H54 (cell line): ENCODE measurements at regions not wholly inside any gene's neighbourhood (a gene's known extent, or its start where the extent isn't known, plus 50 kb on each side); places are given as distances from the start of the nearest gene placed in this dataset.

Experiments used
- DNase-seq: peaks from one replicate; pipeline ENCODE4 v3.0.0; 2011; ENCODE audit warnings: low spot score, mixed read lengths; ENCODE audit not compliant: insufficient read length
- FAIRE-seq: peaks from 3 replicates; lab custom pipeline; 2011; peaks lifted over from hg19 to GRCh38; lab: Jason Lieb, UNC
- POLR2A ChIP-seq: IDR thresholded peaks from 2 replicates; pipeline ENCODE4 v1.6.1; 2011; ENCODE audit warnings: low read depth, mild to moderate bottlenecking, low read length

- no peak for DNase-seq
- no peak for TF ChIP-seq POLR2A
- no peak for FAIRE-seq
Measured at GRCh38 chr3:73759297-73759711, 134.6 kb upstream of the PDZRN3 start.

- DNase-seq (no peak), FAIRE-seq (no peak)
- TF ChIP-seq POLR2A = no peak
Measured at GRCh38 chr3:73757536-73757935, 132.8 kb upstream of the PDZRN3 start.

DNA sequence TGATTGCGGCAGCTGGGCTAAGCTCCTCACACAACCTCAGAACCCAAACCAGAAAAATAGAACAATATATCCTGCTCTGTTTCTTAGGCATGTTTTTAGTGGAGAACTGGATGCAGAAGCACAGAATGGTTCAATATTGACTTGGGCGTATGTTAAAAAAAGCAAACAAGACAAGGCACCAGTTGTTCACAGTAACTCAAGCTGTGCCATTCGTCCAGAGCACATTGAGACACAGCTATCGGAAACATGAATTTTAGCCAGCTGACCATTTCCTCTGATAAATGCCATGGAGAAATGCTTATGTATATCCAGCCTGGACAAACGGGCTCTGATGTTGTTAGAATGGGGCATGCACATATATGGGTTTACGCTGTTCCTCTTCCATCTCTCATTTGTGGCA lies 129.2 kb upstream of the PDZRN3 start:
- no peak for DNase-seq
- TF ChIP-seq POLR2A = no peak
- FAIRE-seq = no peak

DNA sequence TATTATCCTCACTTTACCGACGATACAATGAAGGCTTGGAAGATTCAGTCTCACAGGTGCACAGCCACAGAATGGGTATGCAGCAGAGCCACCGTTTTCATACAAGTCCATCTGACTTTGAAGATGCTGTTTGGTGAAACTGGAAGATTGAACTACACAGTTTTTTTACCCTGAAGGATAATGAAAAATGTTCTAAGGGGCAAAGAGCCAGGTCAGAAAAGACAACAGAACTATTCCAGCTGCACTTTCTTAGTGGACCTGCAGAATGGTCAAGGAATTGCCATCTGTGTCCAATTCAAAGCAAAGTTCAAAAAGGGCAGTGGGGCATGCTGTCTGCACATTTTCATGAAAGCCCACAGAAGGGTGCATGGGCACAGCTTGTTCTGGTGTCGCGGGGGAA lies 127.6 kb upstream of the PDZRN3 start:
- DNase-seq = no peak
- no peak for TF ChIP-seq POLR2A
- FAIRE-seq = no peak

DNA sequence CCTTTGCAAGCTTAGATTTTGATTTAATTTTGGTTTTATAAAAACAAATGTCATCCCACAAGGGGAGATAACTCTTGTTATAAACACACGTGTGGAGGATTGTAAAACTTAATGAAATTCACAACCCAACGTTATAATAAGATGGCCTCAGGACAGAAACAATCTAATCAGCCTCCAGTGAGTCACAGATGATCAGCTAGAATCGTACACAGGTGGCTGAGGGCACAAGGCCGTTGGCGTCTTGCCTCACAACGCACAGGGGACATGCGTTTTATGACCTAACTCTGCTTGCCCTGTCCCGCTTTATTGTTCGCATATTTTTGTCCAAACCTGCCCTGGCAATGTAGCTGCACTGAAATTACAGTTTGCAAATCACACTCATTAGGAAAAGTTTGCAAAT lies 121.9 kb upstream of the PDZRN3 start:
- no peak for DNase-seq
- TF ChIP-seq POLR2A = no peak
- no peak for FAIRE-seq

DNA sequence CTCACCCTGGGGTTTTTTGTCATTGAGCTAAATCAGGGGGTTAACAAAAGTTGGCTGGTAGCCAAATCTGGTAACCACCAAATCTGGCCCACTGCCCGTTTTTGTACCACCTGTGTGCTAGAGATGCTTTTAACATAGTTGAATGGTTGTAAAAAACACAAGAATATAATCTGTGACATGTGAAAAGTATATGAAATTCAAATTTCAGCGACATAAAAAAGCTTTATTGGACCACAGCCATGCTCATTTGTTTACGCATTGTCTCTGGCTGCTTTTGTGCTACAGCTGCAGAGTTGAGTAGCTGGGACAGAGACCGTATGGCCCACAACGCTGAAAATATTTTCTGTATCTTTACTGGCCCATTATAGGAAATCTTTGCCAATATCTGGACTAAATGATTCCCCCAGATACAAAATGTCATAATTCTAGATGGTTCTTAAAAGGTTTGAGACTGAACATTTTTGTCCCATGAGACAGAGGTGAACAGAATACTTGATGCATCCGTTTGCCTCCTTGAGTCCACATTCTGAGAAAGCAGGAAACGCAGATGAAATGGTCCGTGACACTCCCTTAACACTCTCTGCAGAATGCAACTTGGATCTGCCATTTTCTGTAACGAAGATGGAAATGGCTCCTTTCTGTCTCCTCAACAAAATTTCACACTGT lies 120.9 kb upstream of the PDZRN3 start:
- FAIRE-seq (no peak), DNase-seq (no peak)
- TF ChIP-seq POLR2A = no peak

DNA sequence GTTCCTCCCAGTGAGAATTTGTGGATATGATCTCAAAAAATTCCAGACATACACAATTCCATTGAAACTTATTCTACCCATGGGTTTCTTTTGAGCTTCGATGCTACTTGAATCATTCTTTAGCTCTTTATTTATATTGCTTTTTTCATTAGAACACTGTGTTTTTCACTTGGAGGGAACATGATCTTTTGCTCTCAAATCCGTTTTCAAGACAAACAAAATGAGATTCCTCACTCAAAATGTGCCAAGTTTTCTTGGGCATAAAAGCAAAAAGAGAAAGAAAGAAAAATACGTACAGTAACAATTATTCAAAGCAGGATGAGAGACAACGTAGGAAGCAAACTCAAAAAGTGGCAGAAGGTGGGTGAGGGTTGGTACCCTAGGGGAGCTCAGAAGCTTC lies 118.8 kb upstream of the PDZRN3 start:
- FAIRE-seq (no peak), DNase-seq (no peak)
- no peak for TF ChIP-seq POLR2A

DNA sequence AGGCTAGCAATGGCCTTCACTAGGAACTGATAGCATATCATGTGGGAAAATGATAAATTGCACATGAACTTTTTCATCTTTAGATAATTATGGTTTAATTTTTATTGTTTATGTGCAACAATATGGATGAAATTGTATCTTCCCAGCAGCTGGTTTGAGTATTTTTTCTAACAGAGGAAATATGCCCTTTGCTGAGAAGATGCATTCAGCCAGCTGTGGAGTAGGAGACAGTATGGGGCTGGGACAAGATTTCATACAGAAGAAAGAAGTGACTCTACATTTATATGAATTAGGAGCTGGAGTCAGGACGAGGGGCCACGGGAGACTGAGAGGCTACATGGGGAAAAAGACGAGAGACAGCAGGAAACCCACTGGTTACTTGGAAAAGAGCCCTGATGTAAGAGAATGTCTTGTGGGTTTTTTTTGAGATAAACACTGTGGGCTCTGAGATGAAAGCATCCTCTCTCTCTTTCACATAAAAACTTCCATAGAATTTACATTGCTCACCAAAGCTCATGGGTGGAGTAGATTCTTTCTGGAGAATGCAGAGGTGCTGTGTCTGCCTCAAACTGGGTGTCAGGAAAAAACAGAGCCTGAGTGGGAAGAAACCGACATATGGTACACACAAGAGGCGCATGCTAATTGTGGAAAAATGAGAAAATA lies 115.2 kb upstream of the PDZRN3 start:
- no peak for TF ChIP-seq POLR2A

DNA sequence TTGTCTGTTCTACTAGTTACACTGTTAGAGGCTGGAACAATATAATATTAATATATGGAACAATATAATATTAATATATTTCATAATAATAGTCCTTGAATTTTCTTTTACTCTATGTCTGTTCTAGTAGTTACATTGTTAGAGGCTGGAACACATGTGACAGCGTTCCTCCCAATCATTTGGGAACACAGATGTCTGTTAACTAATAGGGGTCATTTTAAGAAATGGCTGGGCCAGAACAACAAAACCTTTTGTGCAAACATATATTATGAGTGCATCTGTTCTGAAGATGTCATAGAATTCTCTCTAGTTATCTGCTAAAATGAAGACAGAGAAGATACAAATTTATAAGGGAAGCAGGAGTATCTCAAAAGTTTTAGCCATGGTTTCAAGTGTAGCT lies 114.0 kb upstream of the PDZRN3 start:
- DNase-seq (no peak), FAIRE-seq (no peak)
- no peak for TF ChIP-seq POLR2A

More for the DNA sequence above, 115.2 kb upstream of the PDZRN3 start:
- FAIRE-seq = no peak
- DNase-seq = no peak

DNA sequence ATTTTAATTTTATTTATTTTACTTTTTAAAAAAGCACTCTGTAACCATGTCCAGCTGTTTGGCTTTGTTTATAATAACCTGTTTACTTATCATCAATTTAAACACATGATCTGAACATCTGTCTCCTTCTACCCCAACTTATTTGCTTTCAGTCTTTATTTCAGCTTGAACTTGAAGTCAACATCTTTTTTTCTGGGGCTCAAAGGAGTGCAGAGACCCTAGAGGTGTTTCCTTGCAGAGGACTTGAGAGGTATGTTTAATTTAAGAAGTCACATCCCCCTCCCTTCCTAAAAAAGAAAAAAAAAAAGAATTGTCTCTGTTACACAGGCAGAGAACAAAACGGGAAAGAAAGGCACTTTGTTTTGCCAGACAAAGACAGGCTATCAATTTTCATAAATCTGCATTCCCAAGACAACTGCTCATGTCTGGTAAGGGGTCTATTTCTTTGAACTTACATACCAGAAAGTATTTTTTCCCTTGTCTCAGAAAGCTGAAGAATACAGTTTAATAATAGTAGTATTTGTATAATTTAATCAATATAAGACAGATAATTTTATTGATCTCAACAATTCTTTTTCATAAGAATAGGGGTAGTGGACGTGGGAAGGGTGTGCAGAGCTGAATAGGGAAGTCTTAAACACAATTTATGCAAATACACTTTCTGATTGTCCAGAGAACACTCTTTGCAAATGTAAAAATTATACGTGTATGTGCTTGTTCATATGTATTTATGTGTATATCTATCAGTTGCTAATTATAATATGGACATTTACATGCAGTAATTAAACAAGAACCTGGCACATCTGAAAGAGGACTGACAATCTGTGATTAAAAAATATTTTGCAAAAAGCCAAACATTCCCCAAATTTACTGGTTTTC lies 109.7 kb upstream of the PDZRN3 start:
- TF ChIP-seq POLR2A = no peak
- no peak for DNase-seq
- FAIRE-seq = no peak

GRCh38 chr3:73733746-73734145 lies 109.0 kb upstream of the PDZRN3 start:
- no peak for TF ChIP-seq POLR2A
- FAIRE-seq (no peak), DNase-seq (no peak)

DNA sequence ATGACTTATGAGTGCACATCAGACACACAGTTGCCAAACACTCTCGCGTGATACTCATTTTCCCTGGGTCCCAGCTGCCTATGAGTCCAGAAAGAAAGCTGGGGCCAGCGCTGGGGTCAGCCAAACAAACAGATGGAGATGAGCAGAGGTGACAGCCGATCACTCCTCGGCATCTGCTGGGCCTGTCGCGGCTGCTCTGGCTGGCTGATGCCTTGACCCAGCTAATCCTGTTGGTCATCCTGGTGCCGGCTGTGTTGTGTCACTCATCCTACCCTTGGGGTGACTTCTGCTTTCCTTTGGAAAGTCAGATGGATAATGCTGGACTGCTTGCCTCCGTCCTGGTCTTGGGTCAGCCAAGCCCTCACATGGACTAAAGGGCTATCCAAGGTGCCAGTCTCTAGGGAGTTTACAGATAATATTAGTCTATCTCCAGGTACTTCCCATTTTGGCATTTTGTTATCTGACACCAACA lies 105.3 kb upstream of the PDZRN3 start:
- DNase-seq (no peak), FAIRE-seq (no peak)
- no peak for TF ChIP-seq POLR2A

DNA sequence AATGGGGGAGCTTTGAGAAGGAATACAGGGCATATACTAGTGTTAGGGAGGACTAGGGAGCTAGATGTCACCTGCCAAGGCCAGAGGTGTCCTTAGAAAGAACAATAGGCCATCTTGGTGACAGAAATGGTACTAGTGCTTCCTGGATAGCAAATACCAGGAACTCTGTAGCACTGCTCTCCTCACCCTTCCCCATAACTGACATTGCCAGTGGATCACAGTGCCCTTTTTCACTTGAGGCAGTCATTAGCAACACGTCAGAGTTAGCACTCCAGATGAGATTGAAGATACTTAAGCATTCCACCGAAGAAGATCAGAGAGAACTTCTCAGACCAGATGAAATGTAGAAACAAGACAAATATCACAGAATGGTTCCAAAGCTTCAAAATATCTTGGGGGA lies 103.1 kb upstream of the PDZRN3 start:
- DNase-seq (no peak), FAIRE-seq (no peak)
- TF ChIP-seq POLR2A = no peak
